ENCODE measurements at regions not wholly inside any gene's neighbourhood (a gene's known extent, or its start where the extent isn't known, plus 50 kb on each side); places are given as distances from the start of the nearest gene placed in this dataset.

- no peak for DNase-seq
These were observed 979.6 kb upstream of the NR2F2 start for GRCh38 chr15:95350908-95351307.

GRCh38 chr15:95352631-95353187 lies 977.8 kb upstream of the NR2F2 start:
- DNase-seq = no peak

GRCh38 chr15:95353512-95353911 lies 977.0 kb upstream of the NR2F2 start:
- DNase-seq = no peak

GRCh38 chr15:95359966-95360365 lies 970.5 kb upstream of the NR2F2 start:
- DNase-seq = no peak

GRCh38 chr15:95362306-95362705 lies 968.2 kb upstream of the NR2F2 start:
- DNase-seq = no peak

- DNase-seq = no peak
These were observed 966.9 kb upstream of the NR2F2 start for GRCh38 chr15:95363646-95364045.

GRCh38 chr15:95365511-95366107 lies 964.9 kb upstream of the NR2F2 start:
- no peak for DNase-seq

- DNase-seq = no peak
These were observed 962.3 kb upstream of the NR2F2 start for GRCh38 chr15:95368191-95368590.

GRCh38 chr15:95368755-95369601 lies 961.5 kb upstream of the NR2F2 start:
- no peak for DNase-seq

GRCh38 chr15:95370291-95370690 lies 960.2 kb upstream of the NR2F2 start:
- no peak for DNase-seq

GRCh38 chr15:95371664-95372063 lies 958.8 kb upstream of the NR2F2 start:
- no peak for DNase-seq

- no peak for DNase-seq
These were observed 955.2 kb upstream of the NR2F2 start for GRCh38 chr15:95375281-95375680.

- no peak for DNase-seq
These were observed 953.1 kb upstream of the NR2F2 start for GRCh38 chr15:95377258-95377852.

GRCh38 chr15:95394186-95395067 lies 936.1 kb upstream of the NR2F2 start:
- no peak for DNase-seq

- DNase-seq = no peak
These were observed 930.1 kb upstream of the NR2F2 start for GRCh38 chr15:95400428-95400827.

- no peak for DNase-seq
These were observed 928.9 kb upstream of the NR2F2 start for GRCh38 chr15:95401587-95401986.

- DNase-seq = no peak
These were observed 925.1 kb upstream of the NR2F2 start for GRCh38 chr15:95405447-95405846.

- DNase-seq = no peak
These were observed 923.0 kb upstream of the NR2F2 start for GRCh38 chr15:95407534-95407933.

- DNase-seq = no peak
These were observed 921.3 kb upstream of the NR2F2 start for GRCh38 chr15:95409211-95409610.

GRCh38 chr15:95409626-95410310 lies 920.7 kb upstream of the NR2F2 start:
- no peak for DNase-seq

- DNase-seq = no peak
These were observed 919.7 kb upstream of the NR2F2 start for GRCh38 chr15:95410757-95411156.

GRCh38 chr15:95416576-95416975 lies 913.9 kb upstream of the NR2F2 start:
- DNase-seq = no peak

Data from CD4-positive, alpha-beta T cell treated with Interleukin-12 subunit alpha and Interleukin-12 subunit beta, for 1 hour (primary cell).